WTC11 (cell line): ENCODE measurements at regions not wholly inside any gene's neighbourhood (a gene's known extent, or its start where the extent isn't known, plus 50 kb on each side); places are given as distances from the start of the nearest gene placed in this dataset.

Experiments used
- ATAC-seq: fragments of 200-7000 bp; cut with Tn5 transposase; 2 replicates; pipeline ENCODE4 v1.10.0; 2021; ENCODE audit warnings: mild to moderate bottlenecking, moderate library complexity
- CTCF ChIA-PET: fragments of 300-600 bp; sonication (Branson Sonifier 250); formaldehyde crosslinking; loops from one replicate; lab custom pipeline; 2021; ENCODE audit warnings: antibody characterized with exemption; lab: Charles Lee
- POLR2A ChIA-PET: fragments of 350-600 bp; sonication (Branson Sonifier 250); formaldehyde crosslinking; loops from one replicate; lab custom pipeline; 2021; ENCODE audit warnings: antibody characterized with exemption; lab: Charles Lee
- DNase-seq: peaks from one replicate; pipeline ENCODE4 v3.0.0; 2021; ENCODE audit warnings: low spot score
- H3K27ac Mint-ChIP-seq: 2 replicates; pipeline ENCODE4 v1.8.0; 2021; ENCODE audit warnings: mixed read lengths
- H3K27me3 Mint-ChIP-seq: 2 replicates; pipeline ENCODE4 v1.8.0; 2021; ENCODE audit warnings: low read depth, mild to moderate bottlenecking, moderate library complexity, mixed read lengths
- H3K36me3 Mint-ChIP-seq: 2 replicates; pipeline ENCODE4 v1.8.0; 2021; ENCODE audit warnings: mixed read lengths
- H3K4me1 Mint-ChIP-seq: 2 replicates; pipeline ENCODE4 v1.8.0; 2022; ENCODE audit warnings: mixed read lengths
- H3K4me3 Mint-ChIP-seq: 2 replicates; pipeline ENCODE4 v1.8.0; 2021; ENCODE audit warnings: mild to moderate bottlenecking, moderate library complexity, mixed read lengths
- H3K9me3 Mint-ChIP-seq: 2 replicates; pipeline ENCODE4 v1.8.0; 2021; ENCODE audit warnings: mixed read lengths
- ATF1 ChIP-seq: sonication (generic); formaldehyde crosslinking; IDR thresholded peaks from 2 replicates; pipeline ENCODE4 v1.8.1; 2023; ENCODE audit warnings: mild to moderate bottlenecking, moderate library complexity, missing genetic modification reagents
- CREB1 ChIP-seq: sonication (generic); formaldehyde crosslinking; IDR thresholded peaks from 2 replicates; pipeline ENCODE4 v1.8.0; 2023; ENCODE audit warnings: mild to moderate bottlenecking, missing genetic modification reagents
- ELF4 ChIP-seq: sonication (generic); formaldehyde crosslinking; IDR thresholded peaks from 2 replicates; pipeline ENCODE4 v1.8.1; 2022; ENCODE audit warnings: low read depth, mild to moderate bottlenecking, moderate library complexity, missing genetic modification reagents
- EMX1 ChIP-seq: fragments of 250-450 bp; sonication (Bioruptor Pico); IDR thresholded peaks from 2 replicates; pipeline ENCODE4 v1.8.0; 2021; ENCODE audit warnings: mild to moderate bottlenecking
- ETV6 ChIP-seq: sonication (generic); formaldehyde crosslinking; IDR thresholded peaks from 2 replicates; pipeline ENCODE4 v1.8.1; 2022; ENCODE audit warnings: mild to moderate bottlenecking, missing genetic modification reagents
- HMGA2 ChIP-seq: fragments of 250-450 bp; sonication (Bioruptor Pico); IDR thresholded peaks from 2 replicates; pipeline ENCODE4 v1.4.0; 2021; ENCODE audit warnings: mild to moderate bottlenecking, moderate library complexity
- JAZF1 ChIP-seq: fragments of 250-450 bp; sonication (Bioruptor Pico); IDR thresholded peaks from 2 replicates; pipeline ENCODE4 v1.9.0; 2021; ENCODE audit warnings: moderate library complexity, mild to moderate bottlenecking, inconsistent platforms
- NR2C2 ChIP-seq: sonication (generic); formaldehyde crosslinking; IDR thresholded peaks from 2 replicates; pipeline ENCODE4 v1.8.0; 2022; ENCODE audit warnings: mild to moderate bottlenecking, missing genetic modification reagents
- TEAD4 ChIP-seq: sonication (generic); formaldehyde crosslinking; IDR thresholded peaks from 2 replicates; pipeline ENCODE4 v1.8.0; 2022; ENCODE audit warnings: mild to moderate bottlenecking, missing genetic modification reagents
- ZMAT4 ChIP-seq: fragments of 250-450 bp; sonication (Bioruptor Pico); IDR thresholded peaks from 2 replicates; pipeline ENCODE4 v1.9.0; 2021; ENCODE audit warnings: mild to moderate bottlenecking
- TF ChIP-seq, protein P1 (sequence below): sonication (generic); formaldehyde crosslinking; IDR thresholded peaks from 2 replicates; pipeline ENCODE4 v1.8.1; 2023; ENCODE audit warnings: mild to moderate bottlenecking, moderate library complexity, missing genetic modification reagents
- TF ChIP-seq, protein P2 (sequence below): fragments of 250-450 bp; sonication (Bioruptor Pico); IDR thresholded peaks from 2 replicates; pipeline ENCODE4 v1.9.0; 2021; ENCODE audit warnings: moderate library complexity, mild to moderate bottlenecking, inconsistent platforms, borderline replicate concordance
- TF ChIP-seq, protein P3 (sequence below): sonication (generic); formaldehyde crosslinking; IDR thresholded peaks from 2 replicates; pipeline ENCODE4 v1.8.0; 2022; ENCODE audit warnings: mild to moderate bottlenecking, missing genetic modification reagents
- TF ChIP-seq, protein P4 (sequence below): fragments of 250-450 bp; sonication (Bioruptor Pico); conservative IDR thresholded peaks from 2 replicates; pipeline ENCODE4 v1.9.0; 2021; ENCODE audit warnings: mild to moderate bottlenecking
- TF ChIP-seq, protein P5 (sequence below): sonication (generic); formaldehyde crosslinking; IDR thresholded peaks from 2 replicates; pipeline ENCODE4 v1.8.1; 2022; ENCODE audit warnings: mild to moderate bottlenecking, missing genetic modification reagents, moderate library complexity, borderline replicate concordance

GRCh38 chr14:30114051-30114450 lies 186.4 kb upstream of the PRKD1 start:
- ATAC-seq: no peak
- Mint-ChIP-seq H3K27me3 (peaks cover 22% of the 10 kb centered on the region), H3K27ac (no peak overlapping the region), H3K4me3 (no peak overlapping the region), H3K9me3 (no peaks in the 10 kb centered on the region), H3K4me1 (peaks cover 10% of the 10 kb centered on the region), H3K36me3 (no peaks in the 10 kb centered on the region)
- ChIA-PET POLR2A (no interaction called here), CTCF (no interaction called here)
- no peak for TF ChIP-seq ZMAT4
- no peak for TF ChIP-seq ELF4 (CRISPR knock-in tag)
- TF ChIP-seq, protein P1, sequence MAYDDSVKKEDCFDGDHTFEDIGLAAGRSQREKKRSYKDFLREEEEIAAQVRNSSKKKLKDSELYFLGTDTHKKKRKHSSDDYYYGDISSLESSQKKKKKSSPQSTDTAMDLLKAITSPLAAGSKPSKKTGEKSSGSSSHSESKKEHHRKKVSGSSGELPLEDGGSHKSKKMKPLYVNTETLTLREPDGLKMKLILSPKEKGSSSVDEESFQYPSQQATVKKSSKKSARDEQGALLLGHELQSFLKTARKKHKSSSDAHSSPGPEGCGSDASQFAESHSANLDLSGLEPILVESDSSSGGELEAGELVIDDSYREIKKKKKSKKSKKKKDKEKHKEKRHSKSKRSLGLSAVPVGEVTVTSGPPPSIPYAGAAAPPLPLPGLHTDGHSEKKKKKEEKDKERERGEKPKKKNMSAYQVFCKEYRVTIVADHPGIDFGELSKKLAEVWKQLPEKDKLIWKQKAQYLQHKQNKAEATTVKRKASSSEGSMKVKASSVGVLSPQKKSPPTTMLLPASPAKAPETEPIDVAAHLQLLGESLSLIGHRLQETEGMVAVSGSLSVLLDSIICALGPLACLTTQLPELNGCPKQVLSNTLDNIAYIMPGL (CRISPR knock-in tag): no peak
- TF ChIP-seq EMX1 (CRISPR knock-in tag): no peak
- no peak for TF ChIP-seq ETV6 (CRISPR knock-in tag)
- TF ChIP-seq, protein P2, sequence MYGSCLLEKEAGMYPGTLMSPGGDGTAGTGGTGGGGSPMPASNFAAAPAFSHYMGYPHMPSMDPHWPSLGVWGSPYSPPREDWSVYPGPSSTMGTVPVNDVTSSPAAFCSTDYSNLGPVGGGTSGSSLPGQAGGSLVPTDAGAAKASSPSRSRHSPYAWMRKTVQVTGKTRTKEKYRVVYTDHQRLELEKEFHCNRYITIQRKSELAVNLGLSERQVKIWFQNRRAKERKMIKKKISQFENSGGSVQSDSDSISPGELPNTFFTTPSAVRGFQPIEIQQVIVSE: no peak
- no peak for TF ChIP-seq CREB1 (CRISPR knock-in tag)
- no peak for TF ChIP-seq TEAD4
- DNase-seq: no peak

DNA sequence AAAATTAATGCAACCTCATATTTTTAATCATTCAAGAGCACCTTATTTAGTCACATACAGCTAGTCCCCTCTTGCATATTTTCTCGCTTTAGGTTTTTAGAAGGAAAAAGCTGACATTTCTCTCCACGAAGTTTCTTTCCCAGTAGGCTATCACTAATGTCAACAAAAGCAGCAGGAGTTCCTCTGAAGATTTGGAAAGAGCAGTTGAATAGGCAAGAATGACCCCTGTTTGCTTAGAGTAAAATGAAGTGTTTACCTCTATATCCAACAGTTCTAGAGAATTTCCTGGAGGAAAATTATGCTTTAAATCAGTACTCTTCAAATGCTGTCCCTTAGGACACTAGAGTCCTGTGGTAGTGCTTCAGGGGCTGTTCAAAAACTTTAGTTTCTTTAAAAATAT lies 188.1 kb upstream of the PRKD1 start:
- TF ChIP-seq NR2C2 (CRISPR knock-in tag) (no peak), ATF1 (CRISPR knock-in tag) (no peak)
- TF ChIP-seq, protein P3, sequence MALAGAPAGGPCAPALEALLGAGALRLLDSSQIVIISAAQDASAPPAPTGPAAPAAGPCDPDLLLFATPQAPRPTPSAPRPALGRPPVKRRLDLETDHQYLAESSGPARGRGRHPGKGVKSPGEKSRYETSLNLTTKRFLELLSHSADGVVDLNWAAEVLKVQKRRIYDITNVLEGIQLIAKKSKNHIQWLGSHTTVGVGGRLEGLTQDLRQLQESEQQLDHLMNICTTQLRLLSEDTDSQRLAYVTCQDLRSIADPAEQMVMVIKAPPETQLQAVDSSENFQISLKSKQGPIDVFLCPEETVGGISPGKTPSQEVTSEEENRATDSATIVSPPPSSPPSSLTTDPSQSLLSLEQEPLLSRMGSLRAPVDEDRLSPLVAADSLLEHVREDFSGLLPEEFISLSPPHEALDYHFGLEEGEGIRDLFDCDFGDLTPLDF (CRISPR knock-in tag): no peak
- TF ChIP-seq, protein P4, sequence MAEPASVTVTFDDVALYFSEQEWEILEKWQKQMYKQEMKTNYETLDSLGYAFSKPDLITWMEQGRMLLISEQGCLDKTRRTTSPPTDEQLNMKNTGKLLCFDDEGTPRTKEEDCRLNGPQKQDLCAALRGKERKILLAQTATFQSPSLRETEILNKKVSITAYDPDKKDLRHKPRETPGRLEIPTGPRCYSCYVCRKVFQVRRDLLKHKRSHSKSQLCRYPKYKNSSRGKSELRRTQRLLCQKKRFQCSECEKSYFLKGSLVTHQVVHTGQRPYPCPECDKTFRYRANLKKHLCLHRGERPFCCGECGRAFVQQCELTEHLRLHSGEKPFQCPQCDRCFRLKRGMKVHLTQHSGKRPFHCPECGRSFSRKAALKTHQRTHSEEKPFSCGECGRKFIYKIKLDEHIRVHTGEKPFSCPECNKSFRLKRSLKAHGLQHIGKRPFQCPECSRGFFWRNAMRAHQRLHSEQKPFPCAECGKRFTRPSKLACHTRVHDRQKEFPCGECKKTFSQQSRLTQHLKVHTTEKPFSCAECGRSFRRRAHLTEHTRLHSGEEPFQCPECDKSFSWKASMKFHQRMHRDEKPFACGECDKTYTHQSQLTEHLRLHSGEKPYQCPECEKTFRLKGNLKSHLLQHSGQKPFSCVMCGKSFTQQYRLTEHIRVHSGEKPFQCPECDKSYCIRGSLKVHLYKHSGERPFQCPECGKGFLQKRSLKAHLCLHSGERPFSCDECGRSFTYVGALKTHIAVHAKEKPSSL (CRISPR knock-in tag): no peak
- TF ChIP-seq, protein P5, sequence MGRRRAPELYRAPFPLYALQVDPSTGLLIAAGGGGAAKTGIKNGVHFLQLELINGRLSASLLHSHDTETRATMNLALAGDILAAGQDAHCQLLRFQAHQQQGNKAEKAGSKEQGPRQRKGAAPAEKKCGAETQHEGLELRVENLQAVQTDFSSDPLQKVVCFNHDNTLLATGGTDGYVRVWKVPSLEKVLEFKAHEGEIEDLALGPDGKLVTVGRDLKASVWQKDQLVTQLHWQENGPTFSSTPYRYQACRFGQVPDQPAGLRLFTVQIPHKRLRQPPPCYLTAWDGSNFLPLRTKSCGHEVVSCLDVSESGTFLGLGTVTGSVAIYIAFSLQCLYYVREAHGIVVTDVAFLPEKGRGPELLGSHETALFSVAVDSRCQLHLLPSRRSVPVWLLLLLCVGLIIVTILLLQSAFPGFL: no peak
- TF ChIP-seq, all 79 proteins: peak for 0
- Mint-ChIP-seq H3K9me3 (no peaks in the 10 kb centered on the region), H3K4me1 (peaks cover 10% of the 10 kb centered on the region), H3K27me3 (peaks cover 20% of the 10 kb centered on the region), H3K4me3 (no peak overlapping the region), H3K36me3 (no peaks in the 10 kb centered on the region), H3K27ac (no peak overlapping the region)
- ATAC-seq: peak; percentile 56; the same call in 1 of the 2 replicates
- ChIA-PET POLR2A (no interaction called here), CTCF (no interaction called here)
- no peak for DNase-seq

DNA sequence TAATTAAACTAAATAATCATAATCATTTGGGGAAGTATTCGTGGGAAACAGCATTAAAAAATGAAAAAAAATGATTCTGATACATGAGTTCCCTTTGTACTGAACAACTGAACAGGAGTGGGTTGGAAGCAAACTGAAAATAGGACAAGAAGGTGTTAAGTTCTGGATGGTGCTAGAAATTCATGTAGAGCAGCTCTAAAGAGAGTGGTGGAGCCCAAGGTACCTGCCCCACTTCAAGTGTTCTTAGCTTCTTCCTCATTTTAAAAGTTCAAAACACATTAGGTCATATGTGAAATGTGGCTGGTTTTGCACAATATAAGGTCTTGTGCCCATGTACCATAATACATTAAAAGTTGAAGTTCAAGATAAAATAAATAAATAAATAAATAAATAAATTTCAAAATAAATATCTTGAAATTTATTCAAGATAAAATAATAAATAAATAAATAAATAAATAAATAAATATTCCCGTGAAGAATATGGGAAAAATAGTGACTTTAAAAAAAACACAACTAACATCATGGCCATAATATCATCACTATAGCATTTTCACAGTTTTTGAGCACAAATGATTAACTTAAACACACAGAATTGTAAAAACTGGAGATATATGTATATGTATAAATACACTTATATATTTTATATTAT lies 191.5 kb upstream of the PRKD1 start:
- Mint-ChIP-seq H3K9me3 (no peaks in the 10 kb centered on the region), H3K36me3 (no peaks in the 10 kb centered on the region)
- POLR2A ChIA-PET: no interaction called here

More for the DNA sequence above, 191.5 kb upstream of the PRKD1 start:
- no peak for ATAC-seq
- peaks cover 10% of the 10 kb centered on the region for H3K4me1 Mint-ChIP-seq
- H3K27ac Mint-ChIP-seq: no peak overlapping the region
- H3K27me3 Mint-ChIP-seq: peaks cover 13% of the 10 kb centered on the region
- H3K4me3 Mint-ChIP-seq: no peak overlapping the region
- TF ChIP-seq HMGA2 (CRISPR knock-in tag) (peak; percentile 96), JAZF1 (no peak)
- no peak for DNase-seq
- CTCF ChIA-PET: no interaction called here
